Duodenal mucosa (tissue), 2 donors: ENCODE measurements at regions not wholly inside any gene's neighbourhood (a gene's known extent, or its start where the extent isn't known, plus 50 kb on each side); places are given as distances from the start of the nearest gene placed in this dataset.
"Not testable (repeated sequence)": the region's sequence is repeated elsewhere in the genome, so short reads cannot be mapped to it uniquely, and the experiment has no call there.

Experiments
- H3K27ac ChIP-seq: one replicate; pipeline ENCODE4 v1.7.0; 2013; ENCODE audit warnings: low read depth, low read length
- H3K27me3 ChIP-seq, 2 donors: one replicate each; pipeline ENCODE4 v1.7.0; 2013; ENCODE audit warnings: low read length in 2 of 2, control low read depth in 1 of 2; ENCODE audit not compliant: insufficient read depth in 2 of 2, control insufficient read depth in 1 of 2
- H3K36me3 ChIP-seq, 2 donors: one replicate each; pipeline ENCODE4 v1.7.0; 2013; ENCODE audit warnings: low read length in 2 of 2, control low read depth in 1 of 2; ENCODE audit not compliant: insufficient read depth in 2 of 2, control insufficient read depth in 1 of 2
- H3K4me1 ChIP-seq, 2 donors: one replicate each; pipeline ENCODE4 v1.7.0; 2013; ENCODE audit warnings: low read length in 2 of 2, control low read depth in 1 of 2; ENCODE audit not compliant: insufficient read depth in 2 of 2, control insufficient read depth in 1 of 2
- H3K4me3 ChIP-seq, 2 donors: one replicate each; pipeline ENCODE4 v1.7.0; 2013; ENCODE audit warnings: low read length in 2 of 2, low read depth in 1 of 2
- H3K9ac ChIP-seq, 2 donors: one replicate each; pipeline ENCODE4 v1.7.0; 2013; ENCODE audit warnings: low read length in 2 of 2, low read depth in 1 of 2
- H3K9me3 ChIP-seq, 2 donors: one replicate each; pipeline ENCODE4 v1.7.0; 2013; ENCODE audit warnings: low read length in 2 of 2, control low read depth in 1 of 2; ENCODE audit not compliant: control insufficient read depth in 1 of 2

DNA sequence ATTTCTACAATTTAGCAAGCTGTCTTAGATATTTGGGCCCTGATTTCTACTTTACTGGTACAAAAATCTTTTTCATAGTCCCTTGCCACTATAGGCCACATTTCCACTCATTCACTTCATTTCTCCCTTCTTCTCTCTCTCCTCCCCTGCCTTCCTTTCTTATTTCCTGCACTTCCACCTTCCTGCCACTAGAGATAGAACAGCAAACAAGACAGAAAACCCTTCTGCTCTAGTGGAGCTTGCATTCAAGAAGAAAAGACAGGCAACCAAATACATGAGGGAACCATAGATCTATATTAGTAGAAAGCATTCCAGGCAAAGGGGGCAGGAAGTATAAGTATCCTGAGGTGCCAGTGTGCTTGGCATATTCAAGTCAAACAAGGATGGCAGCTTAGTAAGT lies 623.5 kb downstream of the FLRT2 start:
- Histone ChIP-seq H3K36me3 (no peaks in the 10 kb centered on the region), H3K9ac (no peak overlapping the region), H3K27ac (no peak overlapping the region), H3K4me1 (no peaks in the 10 kb centered on the region), H3K9me3 (peaks cover 0 to 5% of the 10 kb centered on the region in 2 donors), H3K4me3 (no peak overlapping the region), H3K27me3 (no peaks in the 10 kb centered on the region)

DNA sequence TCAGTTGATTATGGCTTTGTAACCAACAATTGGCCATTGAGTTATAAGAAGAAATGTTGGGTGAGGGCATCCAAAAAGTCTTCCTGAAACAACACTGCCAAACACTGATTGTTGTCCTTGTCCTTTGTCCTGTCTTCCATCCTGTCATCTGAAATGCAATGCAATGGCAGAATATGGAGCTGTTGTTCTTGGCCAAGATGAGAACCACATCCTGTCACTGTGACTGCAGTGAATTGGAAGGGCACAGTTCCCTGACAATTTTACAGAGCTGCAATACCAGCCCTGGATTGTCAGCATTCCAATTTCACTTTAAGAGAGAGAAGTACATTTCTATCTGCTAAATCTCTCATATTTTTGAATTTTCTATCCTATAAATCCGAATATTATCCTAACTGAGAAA lies 613.3 kb downstream of the FLRT2 start:
- peaks cover 3 to 8% of the 10 kb centered on the region in 2 donors for H3K9me3 ChIP-seq

GRCh38 chr14:86141966-86142365 lies 612.0 kb downstream of the FLRT2 start:
- no peaks in the 10 kb centered on the region for H3K27me3 ChIP-seq
- no peak overlapping the region for H3K27ac ChIP-seq
- no peak overlapping the region for H3K4me3 ChIP-seq
- no peaks in the 10 kb centered on the region for H3K4me1 ChIP-seq
- H3K36me3 ChIP-seq, result no peaks in the 10 kb centered on the region
- H3K9me3 ChIP-seq, result peaks cover 3 to 8% of the 10 kb centered on the region in 2 donors
- H3K9ac ChIP-seq, result no peak overlapping the region

More for the DNA sequence above, 613.3 kb downstream of the FLRT2 start:
- H3K4me3 ChIP-seq, result no peak overlapping the region
- H3K27me3 ChIP-seq, result no peaks in the 10 kb centered on the region
- no peak overlapping the region for H3K9ac ChIP-seq
- no peaks in the 10 kb centered on the region for H3K4me1 ChIP-seq
- H3K36me3 ChIP-seq, result no peaks in the 10 kb centered on the region
- no peak overlapping the region for H3K27ac ChIP-seq

DNA sequence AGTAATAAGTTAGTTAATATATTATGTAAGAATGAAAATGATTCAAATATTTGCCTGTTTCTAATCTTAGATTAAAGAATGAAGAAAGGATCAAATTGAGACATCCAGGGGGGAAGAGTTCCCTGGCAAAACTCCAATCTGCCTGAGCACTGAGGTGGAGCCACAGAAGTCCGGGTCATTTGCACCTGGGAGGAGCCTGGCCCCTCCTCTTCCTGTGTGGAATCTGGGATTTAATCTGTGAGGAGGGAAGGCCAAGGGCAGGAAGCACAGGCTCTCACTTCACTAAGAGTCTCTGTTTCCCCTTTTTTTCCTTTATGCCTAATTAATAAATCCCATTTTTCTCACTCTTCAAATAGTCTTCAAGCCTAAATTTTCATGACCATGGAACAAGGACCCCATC lies 599.5 kb downstream of the FLRT2 start:
- Histone ChIP-seq H3K27me3 (no peaks in the 10 kb centered on the region), H3K4me3 (no peak overlapping the region), H3K36me3 (no peaks in the 10 kb centered on the region), H3K27ac (no peak overlapping the region), H3K9me3 (no peaks in the 10 kb centered on the region), H3K4me1 (no peaks in the 10 kb centered on the region), H3K9ac (no peak overlapping the region)

GRCh38 chr14:86124328-86124727 lies 594.4 kb downstream of the FLRT2 start:
- Histone ChIP-seq H3K9ac (no peak overlapping the region), H3K9me3 (peaks cover 3 to 6% of the 10 kb centered on the region in 2 donors), H3K4me3 (no peak overlapping the region), H3K4me1 (no peaks in the 10 kb centered on the region), H3K36me3 (no peaks in the 10 kb centered on the region), H3K27me3 (no peaks in the 10 kb centered on the region), H3K27ac (no peak overlapping the region)

- Histone ChIP-seq H3K27me3 (no peaks in the 10 kb centered on the region), H3K9me3 (peaks cover 5 to 6% of the 10 kb centered on the region in 2 donors), H3K4me1 (no peaks in the 10 kb centered on the region), H3K36me3 (no peaks in the 10 kb centered on the region), H3K27ac (no peak overlapping the region), H3K4me3 (no peak overlapping the region), H3K9ac (no peak overlapping the region)
These were observed 586.0 kb downstream of the FLRT2 start for GRCh38 chr14:86115972-86116371.

DNA sequence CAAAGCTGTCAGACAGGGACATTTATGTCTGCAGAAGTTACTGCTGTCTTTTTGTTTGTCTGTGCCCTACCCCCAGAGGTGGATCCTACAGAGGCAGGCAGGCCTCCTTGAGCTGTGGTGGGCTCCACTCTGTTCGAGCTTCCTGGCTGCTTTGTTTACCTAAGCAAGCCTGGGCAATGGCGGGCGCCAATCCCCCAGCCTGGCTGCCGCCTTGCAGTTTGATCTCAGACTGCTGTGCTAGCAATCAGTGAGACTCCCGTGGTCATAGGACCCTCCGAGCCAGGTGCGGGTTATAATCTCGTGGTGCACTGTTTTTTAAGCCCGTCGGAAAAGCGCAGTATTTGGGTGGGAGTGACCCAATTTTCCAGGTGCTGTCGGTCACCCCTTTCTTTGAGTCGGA lies 580.9 kb downstream of the FLRT2 start:
- H3K9ac ChIP-seq, H3K36me3 ChIP-seq, H3K27me3 ChIP-seq, H3K4me3 ChIP-seq, H3K4me1 ChIP-seq, H3K9me3 ChIP-seq, H3K27ac ChIP-seq: not testable (repeated sequence)

DNA sequence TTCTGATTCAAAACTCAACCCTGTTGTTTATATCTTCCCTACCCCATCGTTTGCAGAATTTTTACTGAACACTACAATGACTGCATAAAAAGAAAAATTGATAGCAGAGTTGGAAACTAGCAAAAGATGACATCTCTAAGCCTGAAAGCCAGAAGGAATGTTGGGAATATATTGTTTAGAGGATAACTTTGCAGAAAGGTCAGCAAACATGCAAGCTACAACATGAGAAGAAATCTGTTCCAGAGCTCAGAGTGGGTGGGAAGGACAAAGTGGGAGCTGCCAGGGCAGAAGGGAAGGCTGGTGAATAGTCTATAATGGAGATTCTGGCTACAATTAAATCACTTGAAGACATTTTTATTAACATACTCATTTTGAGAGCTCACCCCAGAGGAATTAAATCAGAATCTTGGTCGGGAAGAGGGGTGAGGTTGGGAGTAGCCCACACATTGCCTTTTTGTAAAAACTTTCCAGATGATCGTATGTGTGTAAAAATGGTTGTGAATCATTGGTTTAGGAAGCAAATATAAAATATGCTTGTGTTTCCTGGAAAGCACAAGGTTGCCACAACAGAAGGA lies 574.8 kb downstream of the FLRT2 start:
- no peak overlapping the region for H3K9ac ChIP-seq
- no peaks in the 10 kb centered on the region for H3K4me1 ChIP-seq
- no peaks in the 10 kb centered on the region for H3K27me3 ChIP-seq
- no peaks in the 10 kb centered on the region for H3K36me3 ChIP-seq
- H3K27ac ChIP-seq, result no peak overlapping the region
- H3K9me3 ChIP-seq, result peaks cover 5 to 6% of the 10 kb centered on the region in 2 donors
- H3K4me3 ChIP-seq, result no peak overlapping the region

DNA sequence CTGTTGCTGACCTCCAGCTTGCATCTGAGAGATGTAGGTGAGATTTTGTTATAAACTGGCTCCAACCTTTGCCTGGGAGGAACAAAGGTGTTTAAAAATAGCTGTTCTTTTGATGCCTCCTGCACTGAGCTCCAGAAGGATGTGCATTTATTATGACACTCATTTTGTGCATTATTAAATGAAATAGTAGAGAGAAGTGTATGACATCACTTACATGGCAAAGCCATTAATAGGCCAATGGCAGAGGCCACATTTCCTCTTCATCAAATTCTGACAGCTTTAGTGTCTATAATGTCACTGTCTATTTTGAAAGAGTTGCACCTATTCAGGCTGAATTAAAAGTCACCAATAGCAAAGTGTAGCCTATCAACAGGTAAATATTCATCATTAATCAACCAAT lies 564.6 kb downstream of the FLRT2 start:
- Histone ChIP-seq H3K4me3 (no peak overlapping the region), H3K27ac (no peak overlapping the region), H3K4me1 (no peaks in the 10 kb centered on the region), H3K9me3 (no peaks in the 10 kb centered on the region), H3K27me3 (no peaks in the 10 kb centered on the region), H3K9ac (no peak overlapping the region), H3K36me3 (no peaks in the 10 kb centered on the region)

GRCh38 chr14:86091811-86092210 lies 561.9 kb downstream of the FLRT2 start:
- no peaks in the 10 kb centered on the region for H3K36me3 ChIP-seq
- no peak overlapping the region for H3K9ac ChIP-seq
- no peaks in the 10 kb centered on the region for H3K27me3 ChIP-seq
- H3K4me1 ChIP-seq, result no peaks in the 10 kb centered on the region
- no peak overlapping the region for H3K27ac ChIP-seq
- no peaks in the 10 kb centered on the region for H3K9me3 ChIP-seq
- no peak overlapping the region for H3K4me3 ChIP-seq

GRCh38 chr14:86088156-86088555 lies 558.2 kb downstream of the FLRT2 start:
- H3K4me3 ChIP-seq, result no peak overlapping the region
- no peak overlapping the region for H3K27ac ChIP-seq
- H3K27me3 ChIP-seq, result no peaks in the 10 kb centered on the region
- H3K36me3 ChIP-seq, result no peaks in the 10 kb centered on the region
- no peaks in the 10 kb centered on the region for H3K9me3 ChIP-seq
- H3K4me1 ChIP-seq, result no peaks in the 10 kb centered on the region
- no peak overlapping the region for H3K9ac ChIP-seq
